GM10847 (cell line): ENCODE measurements at regions not wholly inside any gene's neighbourhood (a gene's known extent, or its start where the extent isn't known, plus 50 kb on each side); places are given as distances from the start of the nearest gene placed in this dataset.

Experiments
- POLR2A ChIP-seq: IDR thresholded peaks from 2 replicates; pipeline ENCODE4 v1.6.1; 2011; ENCODE audit not compliant: insufficient read length; ENCODE audit errors: extremely low read depth

- no peak for TF ChIP-seq POLR2A
Observed at GRCh38 chr10:110446954-110447608, 50.6 kb upstream of the DUSP5 start.

GRCh38 chr10:110447886-110448285, 49.8 kb upstream of the DUSP5 start:
- TF ChIP-seq POLR2A, result no peak
